ENCODE measurements at regions not wholly inside any gene's neighbourhood (a gene's known extent, or its start where the extent isn't known, plus 50 kb on each side); places are given as distances from the start of the nearest gene placed in this dataset.

DNA sequence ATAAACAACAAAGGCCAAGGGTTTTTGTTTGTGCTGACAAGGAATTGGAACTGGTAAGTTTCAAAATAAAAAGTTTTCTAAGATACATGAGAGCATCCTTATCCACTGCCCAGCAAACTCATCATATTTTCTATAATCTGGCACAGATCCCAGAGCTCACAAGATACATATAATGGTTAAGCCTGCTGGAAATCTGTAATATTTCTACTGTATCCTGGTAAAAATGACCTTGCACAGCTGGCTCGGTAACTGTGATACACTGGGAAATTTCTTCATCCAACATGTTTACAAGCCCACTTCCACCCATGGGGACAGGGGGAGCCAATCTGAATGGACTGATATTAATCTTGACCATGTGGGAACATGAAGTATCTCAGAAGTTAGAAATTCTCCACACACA, 425.4 kb upstream of the MMADHC start:
- H3K27ac Mint-ChIP-seq = no peak overlapping the region

More for the DNA sequence above, 425.4 kb upstream of the MMADHC start:
- no peak overlapping the region for H3K27ac ChIP-seq (ENCODE audit: insufficient read length, low read depth, low read length)
- no peak overlapping the region for H2BK20ac ChIP-seq (ENCODE audit: low read depth, low read length, poor library complexity, severe bottlenecking)
- no peaks in the 10 kb centered on the region for H3K79me2 ChIP-seq (ENCODE audit: insufficient read depth, low read length)
- no peak overlapping the region for H3T11ph ChIP-seq (ENCODE audit: low read length)
- no peak overlapping the region for H2BK12ac ChIP-seq (ENCODE audit: insufficient read length, low read depth, low read length)
- TF ChIP-seq, protein P1, sequence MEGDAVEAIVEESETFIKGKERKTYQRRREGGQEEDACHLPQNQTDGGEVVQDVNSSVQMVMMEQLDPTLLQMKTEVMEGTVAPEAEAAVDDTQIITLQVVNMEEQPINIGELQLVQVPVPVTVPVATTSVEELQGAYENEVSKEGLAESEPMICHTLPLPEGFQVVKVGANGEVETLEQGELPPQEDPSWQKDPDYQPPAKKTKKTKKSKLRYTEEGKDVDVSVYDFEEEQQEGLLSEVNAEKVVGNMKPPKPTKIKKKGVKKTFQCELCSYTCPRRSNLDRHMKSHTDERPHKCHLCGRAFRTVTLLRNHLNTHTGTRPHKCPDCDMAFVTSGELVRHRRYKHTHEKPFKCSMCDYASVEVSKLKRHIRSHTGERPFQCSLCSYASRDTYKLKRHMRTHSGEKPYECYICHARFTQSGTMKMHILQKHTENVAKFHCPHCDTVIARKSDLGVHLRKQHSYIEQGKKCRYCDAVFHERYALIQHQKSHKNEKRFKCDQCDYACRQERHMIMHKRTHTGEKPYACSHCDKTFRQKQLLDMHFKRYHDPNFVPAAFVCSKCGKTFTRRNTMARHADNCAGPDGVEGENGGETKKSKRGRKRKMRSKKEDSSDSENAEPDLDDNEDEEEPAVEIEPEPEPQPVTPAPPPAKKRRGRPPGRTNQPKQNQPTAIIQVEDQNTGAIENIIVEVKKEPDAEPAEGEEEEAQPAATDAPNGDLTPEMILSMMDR (conservative IDR thresholded peaks at IDR 0.05) = no peak
- H3K27me3 Mint-ChIP-seq (ENCODE audit: low read depth) = no peaks in the 10 kb centered on the region
- no peak overlapping the region for H3K23ac ChIP-seq (ENCODE audit: insufficient read length, low read depth, low read length)
- no peak overlapping the region for H4K91ac ChIP-seq (ENCODE audit: insufficient read length, low read depth, low read length)
- H3K27me3 ChIP-seq (ENCODE audit: insufficient read depth, low read length) = no peaks in the 10 kb centered on the region
- peaks cover 0 to 4% of the 10 kb centered on the region in 2 experiments; a peak in 2 of 5 replicates for H3K9me3 Mint-ChIP-seq
- no peak overlapping the region for H3K9ac ChIP-seq (ENCODE audit: extremely low read depth, insufficient read length, low read length)
- H2BK120ac ChIP-seq (ENCODE audit: low read depth, low read length, poor library complexity, severe bottlenecking) = no peak overlapping the region
- no peak overlapping the region for H4K5ac ChIP-seq (ENCODE audit: insufficient read length, low read depth, low read length)
- no peak overlapping the region for H2BK15ac ChIP-seq (ENCODE audit: low read depth, low read length)
- H2BK5ac ChIP-seq (ENCODE audit: insufficient read length, low read length) = no peak overlapping the region
- H3K23me2 ChIP-seq (ENCODE audit: insufficient read length, low read depth, low read length, poor library complexity, severe bottlenecking) = no peaks in the 10 kb centered on the region
- no peak overlapping the region for H3K56ac ChIP-seq (ENCODE audit: insufficient read length, low read depth, low read length)
- no peak overlapping the region for H3K14ac ChIP-seq (ENCODE audit: insufficient read depth, low read length)
- WGBS (ENCODE audit: extremely low coverage, insufficient read length, low lambda C conversion rate) = no CpG with 5 or more reads among the region's 1 CpG
- no peak for DNase-seq
- no peak overlapping the region for H3K4ac ChIP-seq (ENCODE audit: low read depth, low read length)
- no peak overlapping the region for H3K4me3 Mint-ChIP-seq
- no peaks in the 10 kb centered on the region for H3K9me3 ChIP-seq (ENCODE audit: control insufficient read depth, low read depth, low read length)
- H3K4me2 ChIP-seq (ENCODE audit: insufficient read depth, insufficient read length, low read length) = no peak overlapping the region
- H2AFZ ChIP-seq (ENCODE audit: low read length) = no peak overlapping the region
- no peak overlapping the region for H3K18ac ChIP-seq (ENCODE audit: insufficient read length, low read depth, low read length)
- H3K36me3 Mint-ChIP-seq (ENCODE audit: insufficient read depth in 1 of 3, low read depth in 3 of 3) = 0 out of 7 replicates have a peak, but pooled peaks cover 0 to 4% (median 0%) of the 10 kb centered on the region in 3 experiments
- peaks cover under 1% of the 10 kb centered on the region for H3K4me1 ChIP-seq (ENCODE audit: insufficient read depth, low read length)
- H3K79me1 ChIP-seq (ENCODE audit: insufficient read depth, low read depth, low read length, poor library complexity, severe bottlenecking) = no peaks in the 10 kb centered on the region
- no peaks in the 10 kb centered on the region for H4K20me1 ChIP-seq (ENCODE audit: control insufficient read depth, insufficient read depth, insufficient read length)
- no peak overlapping the region for H4K8ac ChIP-seq (replicated peaks; ENCODE audit: insufficient read length, low read depth, low read length)
- peaks cover 0 to 2% of the 10 kb centered on the region in 2 experiments; a peak in 1 of 4 replicates for H3K4me1 Mint-ChIP-seq
- H2AK5ac ChIP-seq (ENCODE audit: insufficient read length, low read length) = no peak overlapping the region
